GM19351 (cell line): ENCODE measurements at regions not wholly inside any gene's neighbourhood (a gene's known extent, or its start where the extent isn't known, plus 50 kb on each side); places are given as distances from the start of the nearest gene placed in this dataset.

Source experiments
- ATAC-seq: cut with Tn5 transposase; IDR thresholded peaks from one replicate; pipeline ENCODE4 v1.9.1; 2021; ENCODE audit warnings: mild to moderate bottlenecking, moderate library complexity; ENCODE audit not compliant: unreplicated experiment

- no peak for ATAC-seq
Measured at GRCh38 chr7:123401295-123401694, 133.1 kb downstream of the IQUB start.

- ATAC-seq: no peak
Measured at GRCh38 chr7:123400196-123400595, 134.2 kb downstream of the IQUB start.

- no peak for ATAC-seq
Measured at GRCh38 chr7:123398921-123399320, 135.5 kb downstream of the IQUB start.

- no peak for ATAC-seq
Measured at GRCh38 chr7:123397746-123398338, 136.6 kb downstream of the IQUB start.

GRCh38 chr7:123393623-123394022 lies 140.8 kb downstream of the IQUB start:
- no peak for ATAC-seq

GRCh38 chr7:123372368-123372767 lies 162.0 kb downstream of the IQUB start:
- no peak for ATAC-seq

GRCh38 chr7:123367484-123368122 lies 166.8 kb downstream of the IQUB start:
- peak; percentile 98 for ATAC-seq

GRCh38 chr7:123367031-123367430 lies 167.3 kb upstream of the SLC13A1 start:
- ATAC-seq: no peak

- no peak for ATAC-seq
Measured at GRCh38 chr7:123366626-123367025, 166.9 kb upstream of the SLC13A1 start.

GRCh38 chr7:123360631-123361030 lies 160.9 kb upstream of the SLC13A1 start:
- no peak for ATAC-seq

GRCh38 chr7:123355576-123356190 lies 155.9 kb upstream of the SLC13A1 start:
- ATAC-seq: peak; percentile 85

- ATAC-seq: no peak
Measured at GRCh38 chr7:123352973-123353372, 153.2 kb upstream of the SLC13A1 start.

- no peak for ATAC-seq
Measured at GRCh38 chr7:123351516-123352505, 152.0 kb upstream of the SLC13A1 start.

- no peak for ATAC-seq
Measured at GRCh38 chr7:123351027-123351426, 151.3 kb upstream of the SLC13A1 start.

GRCh38 chr7:123348690-123349089 lies 148.9 kb upstream of the SLC13A1 start:
- no peak for ATAC-seq

- ATAC-seq: no peak
Measured at GRCh38 chr7:123346766-123347165, 147.0 kb upstream of the SLC13A1 start.

GRCh38 chr7:123343611-123344010 lies 143.8 kb upstream of the SLC13A1 start:
- no peak for ATAC-seq

GRCh38 chr7:123341102-123341501 lies 141.3 kb upstream of the SLC13A1 start:
- ATAC-seq: no peak

- no peak for ATAC-seq
Measured at GRCh38 chr7:123338688-123339087, 138.9 kb upstream of the SLC13A1 start.

- ATAC-seq: no peak
Measured at GRCh38 chr7:123329988-123330643, 130.3 kb upstream of the SLC13A1 start.

- no peak for ATAC-seq
Measured at GRCh38 chr7:123327661-123328060, 127.9 kb upstream of the SLC13A1 start.
